Ovary (tissue), 7 donors: ENCODE measurements at regions not wholly inside any gene's neighbourhood (a gene's known extent, or its start where the extent isn't known, plus 50 kb on each side); places are given as distances from the start of the nearest gene placed in this dataset.

ENCODE experiments used
- DNase-seq, 5 donors: peaks; one replicate each; pipeline ENCODE4 v3.0.0-alpha.2; 2019 to 2020
- H3K27ac ChIP-seq, 2 donors: fragments of 200-600 bp; one replicate each; pipeline versions ENCODE4 v1.5.1 to v1.8.0; 2019 to 2022
- H3K27me3 ChIP-seq: fragments of 200-600 bp; one replicate; pipeline ENCODE4 v1.8.0; 2022
- H3K36me3 ChIP-seq: fragments of 200-600 bp; sonication (generic); one replicate; pipeline ENCODE4 v1.5.1; 2019
- H3K4me1 ChIP-seq: one replicate; pipeline ENCODE4 v1.8.1; 2013; ENCODE audit warnings: mild to moderate bottlenecking, moderate library complexity; ENCODE audit not compliant: insufficient read depth
- H3K4me3 ChIP-seq: fragments of 200-600 bp; sonication (generic); one replicate; pipeline ENCODE4 v1.5.1; 2017
- H3K9me3 ChIP-seq, 2 donors: fragments of 200-600 bp in 1 of 2; sonication (generic) in 1 of 2; one replicate each; pipeline versions ENCODE4 v1.5.1 to v1.8.1; 2013 to 2019; ENCODE audit warnings: mild to moderate bottlenecking in 1 of 2, moderate library complexity in 1 of 2
- CTCF ChIP-seq, 3 donors: fragments of 450-650 bp in 2 of 3; fragments of 200-600 bp in 1 of 3; IDR thresholded peaks; one replicate each; pipeline versions ENCODE4 v1.5.1 to v1.8.0; 2016 to 2022; ENCODE audit warnings: antibody characterized with exemption in 3 of 3, mild to moderate bottlenecking in 1 of 3
- EP300 ChIP-seq: sonication (generic); formaldehyde crosslinking; IDR thresholded peaks from one replicate; pipeline ENCODE4 v1.6.1; 2017; ENCODE audit warnings: antibody characterized with exemption
- POLR2A ChIP-seq: fragments of 450-650 bp; IDR thresholded peaks from one replicate; pipeline ENCODE4 v1.6.1; 2017; ENCODE audit warnings: antibody characterized with exemption, mild to moderate bottlenecking, moderate library complexity
- WGBS, 3 donors: extraction: QIAGEN DNeasy Blood & Tissue Kit in 1 of 3; methylation state at CpG; one replicate each; pipeline versions ENCODE4 v1.1.5 to v1.1.7; 2013 to 2017; 5-methylcytosine and 5-hydroxymethylcytosine counted together
- intact Hi-C, 4 donors: fragments of 100-400 bp; cut with DNase I; formaldehyde crosslinking; loops; one replicate each; pipeline versions ENCODE4 v1.11.0 to v1.15.1; 2022 to 2023
- donor health status: DM: no; HTN: no; CAD: no; lungs with moderate emphysema.
- donor health status: DM: no; HTN: no; CAD: no.
- donor health status: Bipolar disorder and iron deficiency.
- donor health status: DM: no; HTN: no; CAD: no.
- donor health status: DM: yes; HTN: yes; CAD: no.

DNA sequence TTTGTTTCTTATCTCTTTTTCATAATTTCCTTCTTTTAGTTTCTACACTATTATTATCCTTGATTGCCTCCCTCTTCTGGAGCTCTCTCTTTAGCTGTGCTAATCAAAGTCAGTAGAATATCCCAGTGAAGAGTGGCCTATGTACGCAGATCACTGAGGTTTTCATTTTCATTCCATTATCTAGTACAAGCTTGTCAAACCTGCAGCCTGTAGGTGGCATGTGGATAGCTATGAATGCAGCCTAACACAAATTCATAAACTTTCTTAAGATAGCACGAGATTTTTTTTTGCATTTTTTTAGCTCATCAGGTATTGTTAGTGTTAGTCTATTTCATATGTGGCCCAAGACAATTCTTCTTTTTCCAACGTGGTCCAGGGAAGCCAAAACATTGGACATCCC, 825.7 kb upstream of the MAP3K7 start:
- no peaks in the 10 kb centered on the region for H3K36me3 ChIP-seq
- no peak overlapping the region for H3K4me3 ChIP-seq
- no peak for DNase-seq
- no peak overlapping the region for H3K27ac ChIP-seq
- H3K4me1 ChIP-seq, result no peaks in the 10 kb centered on the region
- no peak for TF ChIP-seq POLR2A
- TF ChIP-seq CTCF (IDR thresholded peaks at IDR 0.05), result no peak
- TF ChIP-seq EP300, result no peak
- no peaks in the 10 kb centered on the region for H3K27me3 ChIP-seq
- no peaks in the 10 kb centered on the region for H3K9me3 ChIP-seq
- 84 to 90% (median 89%) methylated on average over 3 of the region's 3 CpGs for WGBS, 3 donors
- intact Hi-C loops, result no loop called here

GRCh38 chr6:91407706-91408105, 820.8 kb upstream of the MAP3K7 start:
- Histone ChIP-seq H3K4me3 (no peak overlapping the region), H3K9me3 (no peaks in the 10 kb centered on the region), H3K27ac (no peak overlapping the region), H3K36me3 (no peaks in the 10 kb centered on the region), H3K4me1 (no peaks in the 10 kb centered on the region), H3K27me3 (no peaks in the 10 kb centered on the region)
- 91 to 93% (median 92%) methylated on average over 3 of the region's 3 CpGs for WGBS, 3 donors
- no peak for DNase-seq
- intact Hi-C loops, result no loop called here
- TF ChIP-seq CTCF (IDR thresholded peaks at IDR 0.05) (no peak), POLR2A (no peak), EP300 (no peak)

GRCh38 chr6:91392951-91393350, 806.1 kb upstream of the MAP3K7 start:
- Histone ChIP-seq H3K4me3 (no peak overlapping the region), H3K4me1 (no peaks in the 10 kb centered on the region), H3K27ac (no peak overlapping the region), H3K36me3 (no peaks in the 10 kb centered on the region), H3K27me3 (no peaks in the 10 kb centered on the region), H3K9me3 (no peaks in the 10 kb centered on the region)
- intact Hi-C loops, result no loop called here
- TF ChIP-seq CTCF (IDR thresholded peaks at IDR 0.05) (no peak), POLR2A (no peak), EP300 (no peak)
- DNase-seq, result no peak

GRCh38 chr6:91387290-91388059, 800.6 kb upstream of the MAP3K7 start:
- intact Hi-C loops, result no loop called here
- WGBS, 3 donors, result 86 to 94% (median 88%) methylated on average over 11 of the region's 11 CpGs
- Histone ChIP-seq H3K4me3 (no peak overlapping the region), H3K4me1 (no peaks in the 10 kb centered on the region), H3K27ac (no peak overlapping the region), H3K27me3 (no peaks in the 10 kb centered on the region), H3K9me3 (no peaks in the 10 kb centered on the region), H3K36me3 (no peaks in the 10 kb centered on the region)
- no peak for DNase-seq
- TF ChIP-seq EP300, result no peak
- no peak for TF ChIP-seq CTCF (IDR thresholded peaks at IDR 0.05)
- TF ChIP-seq POLR2A, result no peak
